T-cell (primary cell): ENCODE measurements at regions not wholly inside any gene's neighbourhood (a gene's known extent, or its start where the extent isn't known, plus 50 kb on each side); places are given as distances from the start of the nearest gene placed in this dataset.

ENCODE experiments used
- ATAC-seq, 4 experiments: fragments of 200-7000 bp in 3 of 4; fragments of 150-1000 bp in 1 of 4; cut with Tn5 transposase; replicated peaks in 1 of 4; 1 replicate in 3 of 4; 2 replicates in 1 of 4; pipeline ENCODE4 v1.10.0; 2021; ENCODE audit warnings: moderate library complexity in 3 of 4, mild to moderate bottlenecking in 2 of 4, moderate number of reproducible peaks in 1 of 4
- CTCF ChIA-PET, 2 donors: fragments of 300-600 bp; sonication (Branson Sonifier 250); formaldehyde crosslinking; loops; one replicate each; lab custom pipeline; 2022; ENCODE audit warnings: antibody characterized with exemption in 2 of 2; lab: Charles Lee
- POLR2A ChIA-PET, 2 donors: fragments of 300-600 bp; sonication (Branson Sonifier 250); formaldehyde crosslinking; loops; one replicate each; lab custom pipeline; 2022; ENCODE audit warnings: antibody characterized with exemption in 2 of 2; lab: Charles Lee
- DNase-seq, 35 experiments: peaks; one replicate each; pipeline versions ENCODE4 v3.0.0 to v3.0.0-alpha.2; 2013 to 2023
- H3K27ac ChIP-seq: one replicate; pipeline ENCODE4 v1.5.1; 2013; ENCODE audit warnings: low read length
- H3K27me3 ChIP-seq, 2 experiments: replicated peaks in 1 of 2; 1 replicate in 1 of 2; 2 replicates in 1 of 2; pipeline versions ENCODE4 v1.6.1 to v1.7.0; 2013; ENCODE audit warnings: low read length in 1 of 2, mixed read lengths in 1 of 2; ENCODE audit not compliant: control insufficient read depth in 2 of 2, insufficient read depth in 2 of 2; ENCODE audit errors: extremely low read depth in 1 of 2
- H3K36me3 ChIP-seq, 2 donors: 1 replicate in 1 of 2; 2 replicates in 1 of 2; pipeline versions ENCODE4 v1.6.1 to v1.7.0; 2013; ENCODE audit warnings: low read length in 1 of 2; ENCODE audit not compliant: control insufficient read depth in 2 of 2, insufficient read depth in 1 of 2; ENCODE audit errors: extremely low read depth in 1 of 2
- H3K4me1 ChIP-seq, 2 experiments: 1 replicate in 1 of 2; 2 replicates in 1 of 2; pipeline versions ENCODE4 v1.6.1 to v1.7.0; 2013; ENCODE audit warnings: low read length in 2 of 2, mixed read lengths in 1 of 2; ENCODE audit not compliant: insufficient read depth in 2 of 2, control insufficient read depth in 1 of 2; ENCODE audit errors: extremely low read depth in 1 of 2
- H3K4me3 ChIP-seq, 2 donors: 1 replicate in 1 of 2; 2 replicates in 1 of 2; pipeline versions ENCODE4 v1.5.1 to v1.7.0; 2013; ENCODE audit warnings: mild to moderate bottlenecking in 2 of 2, low read length in 1 of 2, moderate library complexity in 1 of 2; ENCODE audit not compliant: control insufficient read depth in 1 of 2; ENCODE audit errors: extremely low read depth in 1 of 2
- H3K9me3 ChIP-seq: 2 replicates; pipeline ENCODE4 v1.7.0; 2013
- H3K27ac Mint-ChIP-seq, 2 donors: one replicate each; pipeline ENCODE4 v1.8.0; 2020 to 2021; ENCODE audit warnings: mild to moderate bottlenecking in 2 of 2, mixed read lengths in 2 of 2
- H3K27me3 Mint-ChIP-seq, 2 donors: one replicate each; pipeline ENCODE4 v1.8.0; 2021 to 2022; ENCODE audit warnings: mixed read lengths in 2 of 2
- H3K36me3 Mint-ChIP-seq: one replicate; pipeline ENCODE4 v1.8.0; 2021; ENCODE audit warnings: mixed read lengths
- H3K4me1 Mint-ChIP-seq, 3 donors: one replicate each; pipeline ENCODE4 v1.8.0; 2020 to 2022; ENCODE audit warnings: mixed read lengths in 3 of 3, mild to moderate bottlenecking in 1 of 3
- H3K4me3 Mint-ChIP-seq, 3 donors: one replicate each; pipeline ENCODE4 v1.8.0; 2020 to 2022; ENCODE audit warnings: mild to moderate bottlenecking in 3 of 3, mixed read lengths in 3 of 3, moderate library complexity in 3 of 3
- H3K9me3 Mint-ChIP-seq, 3 donors: one replicate each; pipeline ENCODE4 v1.8.0; 2020 to 2022; ENCODE audit warnings: mixed read lengths in 3 of 3
- WGBS: methylation state at CpG from one replicate; pipeline ENCODE4 v1.1.5; 2013; ENCODE audit warnings: missing lambda C conversion rate; ENCODE audit not compliant: insufficient coverage; 5-methylcytosine and 5-hydroxymethylcytosine counted together

- no peaks in the 10 kb centered on the region for H3K27me3 Mint-ChIP-seq
These were observed 933.4 kb downstream of the PLA2G4A start for GRCh38 chr1:187762118-187762517.

GRCh38 chr1:187763465-187763864 is 934.7 kb downstream of the PLA2G4A start:
- Histone ChIP-seq H3K27me3 (no peaks in the 10 kb centered on the region), H3K9me3 (no peaks in the 10 kb centered on the region), H3K27ac (no peak overlapping the region), H3K36me3 (no peaks in the 10 kb centered on the region), H3K4me3 (no peak overlapping the region), H3K4me1 (no peaks in the 10 kb centered on the region)
- ChIA-PET CTCF (no interaction called here), POLR2A (no interaction called here)
- Mint-ChIP-seq H3K4me1 (no peaks in the 10 kb centered on the region), H3K4me3 (no peak overlapping the region), H3K36me3 (no peaks in the 10 kb centered on the region), H3K9me3 (peaks cover 7 to 8% (median 8%) of the 10 kb centered on the region in 3 donors), H3K27me3 (no peaks in the 10 kb centered on the region), H3K27ac (no peak overlapping the region)
- ATAC-seq (no peak), DNase-seq (no peak)

More at GRCh38 chr1:187762118-187762517, 933.4 kb downstream of the PLA2G4A start:
- Histone ChIP-seq H3K4me3 (no peak overlapping the region), H3K27ac (no peak overlapping the region), H3K27me3 (no peaks in the 10 kb centered on the region), H3K36me3 (no peaks in the 10 kb centered on the region), H3K9me3 (no peaks in the 10 kb centered on the region), H3K4me1 (no peaks in the 10 kb centered on the region)
- no peaks in the 10 kb centered on the region for H3K4me1 Mint-ChIP-seq
- 18% methylated on average over 1 of the region's 5 CpGs for WGBS
- no peak overlapping the region for H3K27ac Mint-ChIP-seq
- CTCF ChIA-PET: no interaction called here
- H3K4me3 Mint-ChIP-seq: no peak overlapping the region
- peaks cover 7 to 8% (median 8%) of the 10 kb centered on the region in 3 donors for H3K9me3 Mint-ChIP-seq
- ATAC-seq: no peak
- POLR2A ChIA-PET: interaction anchor here (0.6 kb wide), 2 partner anchors 21 to 1912 kb away, joined by 3 read pairs; no protein-coding TSS in a partner anchor
- H3K36me3 Mint-ChIP-seq: no peaks in the 10 kb centered on the region
- no peak for DNase-seq

GRCh38 chr1:187763976-187764375 is 935.2 kb downstream of the PLA2G4A start:
- Mint-ChIP-seq H3K4me1 (no peaks in the 10 kb centered on the region), H3K27me3 (no peaks in the 10 kb centered on the region), H3K36me3 (no peaks in the 10 kb centered on the region), H3K4me3 (no peak overlapping the region), H3K27ac (no peak overlapping the region), H3K9me3 (peaks cover 7 to 8% (median 8%) of the 10 kb centered on the region in 3 donors)
- Histone ChIP-seq H3K9me3 (no peaks in the 10 kb centered on the region), H3K27me3 (no peaks in the 10 kb centered on the region), H3K27ac (no peak overlapping the region), H3K36me3 (no peaks in the 10 kb centered on the region), H3K4me1 (no peaks in the 10 kb centered on the region), H3K4me3 (no peak overlapping the region)
- DNase-seq: no peak
- 73% methylated on average over 2 of the region's 4 CpGs for WGBS
- no peak for ATAC-seq
- CTCF ChIA-PET: interaction anchor here in 1 of 2 donors (0.7 kb wide), 1 partner anchor 664 kb away, joined by 5 read pairs; no protein-coding TSS in a partner anchor
- POLR2A ChIA-PET: no interaction called here

DNA sequence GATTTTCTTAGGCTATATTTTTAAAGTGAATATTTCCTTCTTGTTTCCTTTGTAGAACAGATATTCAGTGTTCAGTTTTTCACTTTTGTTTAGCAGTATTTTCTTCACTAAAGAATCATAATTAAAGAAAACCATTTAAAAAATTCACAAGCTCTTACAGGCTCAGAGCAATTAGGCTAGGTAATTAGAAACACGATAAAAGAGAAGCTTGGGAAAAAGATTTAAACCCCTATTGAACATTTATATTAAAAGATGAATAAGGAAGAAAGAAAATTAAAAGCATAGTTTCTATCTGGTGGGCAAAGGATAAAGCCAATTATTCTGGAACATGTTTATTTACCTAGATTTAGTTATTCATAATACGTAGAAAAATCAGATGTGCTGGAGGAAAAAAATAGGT is 942.6 kb downstream of the PLA2G4A start:
- CTCF ChIA-PET: interaction anchor here in 1 of 2 donors (0.6 kb wide), 1 partner anchor 48 kb away, joined by 4 read pairs; no protein-coding TSS in a partner anchor
- no peaks in the 10 kb centered on the region for H3K36me3 Mint-ChIP-seq
- no peaks in the 10 kb centered on the region for H3K4me1 Mint-ChIP-seq

GRCh38 chr1:187773168-187773567 is 944.4 kb downstream of the PLA2G4A start:
- POLR2A ChIA-PET: no interaction called here
- Histone ChIP-seq H3K4me3 (no peak overlapping the region), H3K9me3 (no peaks in the 10 kb centered on the region), H3K27me3 (no peaks in the 10 kb centered on the region), H3K4me1 (no peaks in the 10 kb centered on the region), H3K36me3 (no peaks in the 10 kb centered on the region), H3K27ac (no peak overlapping the region)
- no peak for DNase-seq
- 91% methylated on average over 4 of the region's 5 CpGs for WGBS
- peaks cover 0 to 5% (median 3%) of the 10 kb centered on the region in 3 donors for H3K9me3 Mint-ChIP-seq
- H3K27me3 Mint-ChIP-seq: no peaks in the 10 kb centered on the region
- no peaks in the 10 kb centered on the region for H3K4me1 Mint-ChIP-seq
- no peaks in the 10 kb centered on the region for H3K36me3 Mint-ChIP-seq
- H3K27ac Mint-ChIP-seq: no peak overlapping the region
- H3K4me3 Mint-ChIP-seq: no peak overlapping the region
- CTCF ChIA-PET: no interaction called here
- ATAC-seq: no peak

More for the DNA sequence above, 942.6 kb downstream of the PLA2G4A start:
- ATAC-seq (no peak), DNase-seq (no peak)
- POLR2A ChIA-PET: no interaction called here
- Histone ChIP-seq H3K9me3 (no peaks in the 10 kb centered on the region), H3K36me3 (no peaks in the 10 kb centered on the region), H3K4me3 (no peak overlapping the region), H3K27me3 (no peaks in the 10 kb centered on the region), H3K4me1 (no peaks in the 10 kb centered on the region), H3K27ac (no peak overlapping the region)
- WGBS: no CpG with 5 or more reads among the region's 2 CpGs
- Mint-ChIP-seq H3K9me3 (peaks cover 0 to 5% (median 3%) of the 10 kb centered on the region in 3 donors), H3K27ac (no peak overlapping the region), H3K27me3 (no peaks in the 10 kb centered on the region), H3K4me3 (no peak overlapping the region)

DNA sequence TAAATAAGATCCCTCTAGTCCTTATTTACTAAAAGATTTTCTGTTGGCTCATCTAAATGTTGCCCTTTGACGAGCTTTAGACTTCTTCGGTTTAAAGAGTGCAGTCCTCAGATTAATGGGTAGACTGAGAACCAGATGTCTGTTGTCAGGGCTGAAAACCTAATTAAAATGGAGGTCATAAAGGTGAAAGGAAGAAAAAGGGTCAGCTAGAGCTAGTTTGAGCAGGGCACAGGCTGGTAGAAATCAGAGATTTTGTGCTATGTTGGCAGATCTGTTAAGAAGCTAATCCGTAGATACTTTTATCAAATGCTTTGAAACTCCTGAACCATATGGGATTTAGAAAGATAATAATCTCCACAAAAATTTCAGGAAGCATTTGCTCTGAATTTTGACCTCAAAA is 959.0 kb downstream of the PLA2G4A start:
- ChIA-PET CTCF (no interaction called here), POLR2A (no interaction called here)
- no peak overlapping the region for H3K4me3 ChIP-seq
- Mint-ChIP-seq H3K4me1 (no peaks in the 10 kb centered on the region), H3K27me3 (no peaks in the 10 kb centered on the region), H3K36me3 (no peaks in the 10 kb centered on the region), H3K27ac (no peak overlapping the region), H3K9me3 (peaks cover 2 to 13% (median 4%) of the 10 kb centered on the region in 3 donors), H3K4me3 (no peak overlapping the region)
- H3K36me3 ChIP-seq: no peaks in the 10 kb centered on the region
- no peak overlapping the region for H3K27ac ChIP-seq
- no peaks in the 10 kb centered on the region for H3K4me1 ChIP-seq
- H3K27me3 ChIP-seq: no peaks in the 10 kb centered on the region
- DNase-seq: no peak
- no peaks in the 10 kb centered on the region for H3K9me3 ChIP-seq
- no peak for ATAC-seq
- 100% methylated on average over 1 of the region's 3 CpGs for WGBS

DNA sequence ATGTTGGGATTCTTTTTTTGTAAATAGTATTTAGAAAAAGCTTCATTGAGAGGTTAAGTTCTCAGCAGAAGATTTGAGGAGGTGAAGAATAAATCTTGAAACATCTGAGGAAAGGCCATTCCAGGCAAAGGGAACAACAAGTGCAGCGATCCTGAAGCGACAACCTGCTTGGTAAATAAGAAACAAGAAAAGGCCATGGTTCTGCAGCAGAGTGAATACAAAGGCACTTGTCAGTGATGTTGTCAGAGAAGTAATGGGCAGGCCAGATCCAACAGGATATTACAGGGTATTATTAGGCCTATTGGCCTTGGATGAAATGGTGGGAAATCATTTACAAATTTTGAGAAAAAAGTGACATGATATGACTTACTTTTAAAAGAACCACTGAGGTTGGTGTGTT is 960.0 kb downstream of the PLA2G4A start:
- no peaks in the 10 kb centered on the region for H3K4me1 ChIP-seq
- H3K36me3 ChIP-seq: no peaks in the 10 kb centered on the region
- Mint-ChIP-seq H3K9me3 (peaks cover 5 to 8% (median 5%) of the 10 kb centered on the region in 3 donors), H3K4me3 (no peak overlapping the region), H3K4me1 (no peaks in the 10 kb centered on the region), H3K27me3 (no peaks in the 10 kb centered on the region), H3K27ac (no peak overlapping the region), H3K36me3 (no peaks in the 10 kb centered on the region)
- no peak overlapping the region for H3K4me3 ChIP-seq
- H3K9me3 ChIP-seq: no peaks in the 10 kb centered on the region
- DNase-seq (no peak), ATAC-seq (no peak)
- no peak overlapping the region for H3K27ac ChIP-seq
- CTCF ChIA-PET: no interaction called here
- H3K27me3 ChIP-seq: no peaks in the 10 kb centered on the region
- 96% methylated on average over 2 of the region's 2 CpGs for WGBS
- POLR2A ChIA-PET: no interaction called here
